H9 (cell line): ENCODE measurements at regions not wholly inside any gene's neighbourhood (a gene's known extent, or its start where the extent isn't known, plus 50 kb on each side); places are given as distances from the start of the nearest gene placed in this dataset.

Source experiments
- DNase-seq: peaks from one replicate; pipeline ENCODE4 v3.0.0-alpha.2; 2017
- H2AFZ ChIP-seq: one replicate; pipeline ENCODE4 v1.6.1; 2013; ENCODE audit warnings: mild to moderate bottlenecking, low read length, control low read depth, moderate library complexity
- H2AK5ac ChIP-seq: 2 replicates; pipeline ENCODE4 v1.6.1; 2013; ENCODE audit warnings: low read length, control low read depth, mixed read lengths; ENCODE audit not compliant: insufficient read length
- H2BK120ac ChIP-seq: one replicate; pipeline ENCODE4 v1.6.1; 2013; ENCODE audit warnings: low read depth, mild to moderate bottlenecking, low read length, control low read depth, inconsistent platforms; ENCODE audit not compliant: poor library complexity, severe bottlenecking
- H2BK12ac ChIP-seq: 2 replicates; pipeline ENCODE4 v1.6.1; 2013; ENCODE audit warnings: low read length, control low read depth, mixed read lengths, low read depth; ENCODE audit not compliant: insufficient read length
- H2BK15ac ChIP-seq: 2 replicates; pipeline ENCODE4 v1.6.1; 2013; ENCODE audit warnings: low read depth, low read length, control low read depth
- H2BK20ac ChIP-seq: one replicate; pipeline ENCODE4 v1.6.1; 2013; ENCODE audit warnings: low read depth, mild to moderate bottlenecking, low read length, control low read depth, inconsistent platforms; ENCODE audit not compliant: poor library complexity, severe bottlenecking
- H2BK5ac ChIP-seq: 2 replicates; pipeline ENCODE4 v1.6.1; 2013; ENCODE audit warnings: low read length, control low read depth, mixed read lengths; ENCODE audit not compliant: insufficient read length
- H3K14ac ChIP-seq: 2 replicates; pipeline ENCODE4 v1.6.1; 2013; ENCODE audit warnings: low read length, control low read depth; ENCODE audit not compliant: insufficient read depth
- H3K18ac ChIP-seq: 2 replicates; pipeline ENCODE4 v1.6.1; 2013; ENCODE audit warnings: low read depth, mild to moderate bottlenecking, mixed read lengths, low read length, control low read depth; ENCODE audit not compliant: insufficient read length
- H3K23ac ChIP-seq: 2 replicates; pipeline ENCODE4 v1.6.1; 2013; ENCODE audit warnings: low read length, control low read depth, mixed read lengths, low read depth; ENCODE audit not compliant: insufficient read length
- H3K23me2 ChIP-seq: 2 replicates; pipeline ENCODE4 v1.6.1; 2013; ENCODE audit warnings: low read depth, mild to moderate bottlenecking, mixed read lengths, low read length, control low read depth; ENCODE audit not compliant: insufficient read length, poor library complexity, severe bottlenecking
- H3K27ac ChIP-seq: 2 replicates; pipeline ENCODE4 v1.5.1; 2013; ENCODE audit warnings: low read length, control low read depth, mixed read lengths, low read depth; ENCODE audit not compliant: insufficient read length
- H3K27me3 ChIP-seq: 2 replicates; pipeline ENCODE4 v1.6.1; 2013; ENCODE audit warnings: low read length, control low read depth, inconsistent platforms; ENCODE audit not compliant: insufficient read depth
- H3K4ac ChIP-seq: 2 replicates; pipeline ENCODE4 v1.6.1; 2013; ENCODE audit warnings: low read depth, mild to moderate bottlenecking, control low read depth, inconsistent platforms, low read length, moderate library complexity
- H3K4me1 ChIP-seq: 2 replicates; pipeline ENCODE4 v1.6.1; 2013; ENCODE audit warnings: low read length, control low read depth, inconsistent platforms; ENCODE audit not compliant: insufficient read depth
- H3K4me2 ChIP-seq: 2 replicates; pipeline ENCODE4 v1.6.1; 2013; ENCODE audit warnings: low read length, control low read depth, mixed read lengths; ENCODE audit not compliant: insufficient read length, insufficient read depth
- H3K56ac ChIP-seq: 2 replicates; pipeline ENCODE4 v1.6.1; 2013; ENCODE audit warnings: low read depth, mild to moderate bottlenecking, mixed read lengths, low read length, control low read depth; ENCODE audit not compliant: insufficient read length
- H3K79me1 ChIP-seq: 2 replicates; pipeline ENCODE4 v1.6.1; 2013; ENCODE audit warnings: low read depth, mild to moderate bottlenecking, moderate library complexity, low read length, control low read depth, inconsistent platforms; ENCODE audit not compliant: insufficient read depth, poor library complexity, severe bottlenecking
- H3K79me2 ChIP-seq: 2 replicates; pipeline ENCODE4 v1.6.1; 2013; ENCODE audit warnings: low read length, control low read depth, inconsistent platforms; ENCODE audit not compliant: insufficient read depth
- H3K9ac ChIP-seq: 2 replicates; pipeline ENCODE4 v1.6.1; 2013; ENCODE audit warnings: low read length, control low read depth, mixed read lengths; ENCODE audit not compliant: insufficient read length; ENCODE audit errors: extremely low read depth
- H3K9me3 ChIP-seq: one replicate; pipeline ENCODE4 v1.6.1; 2013; ENCODE audit warnings: low read depth, low read length, inconsistent platforms; ENCODE audit not compliant: control insufficient read depth
- H3T11ph ChIP-seq: one replicate; pipeline ENCODE4 v1.6.1; 2013; ENCODE audit warnings: mild to moderate bottlenecking, low read length, control low read depth, inconsistent platforms
- H4K20me1 ChIP-seq: one replicate; pipeline ENCODE4 v1.6.1; 2013; ENCODE audit not compliant: control insufficient read depth, insufficient read length, insufficient read depth
- H4K5ac ChIP-seq: 2 replicates; pipeline ENCODE4 v1.6.1; 2013; ENCODE audit warnings: low read depth, mild to moderate bottlenecking, mixed read lengths, low read length, control low read depth; ENCODE audit not compliant: insufficient read length
- H4K8ac ChIP-seq: replicated peaks from 2 replicates; pipeline ENCODE4 v1.6.1; 2013; ENCODE audit warnings: low read length, control low read depth, mixed read lengths, low read depth; ENCODE audit not compliant: insufficient read length
- H4K91ac ChIP-seq: 2 replicates; pipeline ENCODE4 v1.6.1; 2013; ENCODE audit warnings: low read depth, mild to moderate bottlenecking, moderate library complexity, mixed read lengths, low read length, control low read depth; ENCODE audit not compliant: insufficient read length
- H3K27ac Mint-ChIP-seq, 3 experiments: 2 replicates in 2 of 3; 3 replicates in 1 of 3; pipeline ENCODE4 v1.8.0; 2020 to 2021; ENCODE audit warnings: mixed read lengths in 3 of 3, mild to moderate bottlenecking in 1 of 3, moderate library complexity in 1 of 3
- H3K27me3 Mint-ChIP-seq: 2 replicates; pipeline ENCODE4 v1.8.0; 2021; ENCODE audit warnings: low read depth, mild to moderate bottlenecking, moderate library complexity, mixed read lengths
- H3K36me3 Mint-ChIP-seq, 3 experiments: 2 replicates in 2 of 3; 3 replicates in 1 of 3; pipeline ENCODE4 v1.8.0; 2020 to 2021; ENCODE audit warnings: low read depth in 3 of 3, mixed read lengths in 3 of 3; ENCODE audit not compliant: insufficient read depth in 1 of 3
- H3K4me1 Mint-ChIP-seq, 2 experiments: 2 replicates each; pipeline ENCODE4 v1.8.0; 2020; ENCODE audit warnings: mixed read lengths in 2 of 2
- H3K4me3 Mint-ChIP-seq, 2 experiments: 2 replicates in 1 of 2; 3 replicates in 1 of 2; pipeline ENCODE4 v1.8.0; 2020 to 2021; ENCODE audit warnings: mild to moderate bottlenecking in 2 of 2, mixed read lengths in 2 of 2, moderate library complexity in 1 of 2
- H3K9me3 Mint-ChIP-seq, 2 experiments: 2 replicates in 1 of 2; 3 replicates in 1 of 2; pipeline ENCODE4 v1.8.0; 2020; ENCODE audit warnings: mild to moderate bottlenecking in 2 of 2, mixed read lengths in 2 of 2, moderate library complexity in 1 of 2
- CTCF ChIP-seq: fragments of 200-600 bp; sonication (generic); conservative IDR thresholded peaks from 3 replicates; pipeline ENCODE4 v1.8.0; 2021; ENCODE audit warnings: antibody characterized with exemption, mild to moderate bottlenecking

- no peak overlapping the region for H2BK12ac ChIP-seq
- H3K9ac ChIP-seq, result no peak overlapping the region
- H2BK15ac ChIP-seq, result no peak overlapping the region
- TF ChIP-seq CTCF, result no peak
- H3T11ph ChIP-seq, result no peak overlapping the region
- no peaks in the 10 kb centered on the region for H3K79me2 ChIP-seq
- Mint-ChIP-seq H3K27me3 (peaks cover 2% of the 10 kb centered on the region; the same call in 1 of the 2 replicates), H3K27ac (no peak overlapping the region), H3K4me1 (no peaks in the 10 kb centered on the region), H3K36me3 (no peaks in the 10 kb centered on the region), H3K4me3 (no peak overlapping the region), H3K9me3 (no peaks in the 10 kb centered on the region)
- no peak overlapping the region for H2BK20ac ChIP-seq
- H3K18ac ChIP-seq, result no peak overlapping the region
- no peak overlapping the region for H3K23ac ChIP-seq
- no peak overlapping the region for H3K27ac ChIP-seq
- H3K27me3 ChIP-seq, result no peaks in the 10 kb centered on the region
- H2AFZ ChIP-seq, result no peak overlapping the region
- no peak overlapping the region for H3K56ac ChIP-seq
- no peak for DNase-seq
- H2BK5ac ChIP-seq, result no peak overlapping the region
- no peak overlapping the region for H3K4me2 ChIP-seq
- no peaks in the 10 kb centered on the region for H3K23me2 ChIP-seq
- no peaks in the 10 kb centered on the region for H3K4me1 ChIP-seq
- H2AK5ac ChIP-seq, result no peak overlapping the region
- no peaks in the 10 kb centered on the region for H4K20me1 ChIP-seq
- H3K14ac ChIP-seq, result no peak overlapping the region
- H4K5ac ChIP-seq, result no peak overlapping the region
- H4K8ac ChIP-seq, result no peak overlapping the region
- no peak overlapping the region for H4K91ac ChIP-seq
- H3K4ac ChIP-seq, result no peak overlapping the region
- no peak overlapping the region for H2BK120ac ChIP-seq
- no peaks in the 10 kb centered on the region for H3K9me3 ChIP-seq
- no peaks in the 10 kb centered on the region for H3K79me1 ChIP-seq
Measured at GRCh38 chr17:71495420-71495819, 625.4 kb upstream of the SOX9 start.
